Keratinocyte (primary cell): ENCODE measurements at regions not wholly inside any gene's neighbourhood (a gene's known extent, or its start where the extent isn't known, plus 50 kb on each side); places are given as distances from the start of the nearest gene placed in this dataset.

Experiments used
- DNase-seq: peaks from one replicate; pipeline ENCODE4 v3.0.0-alpha.2; 2011; ENCODE audit warnings: low read depth, missing footprints, low spot score
- FAIRE-seq: peaks from 2 replicates; lab custom pipeline; 2011; peaks lifted over from hg19 to GRCh38; lab: Jason Lieb, UNC
- H2AFZ ChIP-seq: 2 replicates; pipeline ENCODE4 v1.6.0; 2012; ENCODE audit warnings: low read length, control low read depth, inconsistent platforms; ENCODE audit not compliant: control insufficient read depth
- H3K27ac ChIP-seq: 2 replicates; pipeline ENCODE4 v1.5.1; 2011; ENCODE audit warnings: low read length; ENCODE audit not compliant: control insufficient read depth, insufficient read depth
- H3K27me3 ChIP-seq: 3 replicates; pipeline ENCODE4 v1.6.0; 2011; ENCODE audit warnings: low read length; ENCODE audit not compliant: control insufficient read depth, insufficient read depth; ENCODE audit errors: extremely low read depth
- H3K36me3 ChIP-seq, 2 experiments: 2 replicates in 1 of 2; 3 replicates in 1 of 2; pipeline ENCODE4 v1.5.1; 2011; ENCODE audit warnings: low read length in 2 of 2, mild to moderate bottlenecking in 1 of 2; ENCODE audit not compliant: control insufficient read depth in 2 of 2, insufficient read depth in 2 of 2; ENCODE audit errors: extremely low read depth in 1 of 2
- H3K4me1 ChIP-seq: 3 replicates; pipeline ENCODE4 v1.5.1; 2011; ENCODE audit warnings: low read length; ENCODE audit not compliant: control insufficient read depth, insufficient read depth; ENCODE audit errors: extremely low read depth
- H3K4me2 ChIP-seq: 3 replicates; pipeline ENCODE4 v1.6.0; 2011; ENCODE audit warnings: low read depth, low read length; ENCODE audit not compliant: control insufficient read depth, insufficient read depth; ENCODE audit errors: extremely low read depth
- H3K4me3 ChIP-seq, 3 experiments: fragments of 200-600 bp in 1 of 3; sonication (generic) in 1 of 3; 2 replicates in 2 of 3; 3 replicates in 1 of 3; pipeline ENCODE4 v1.5.1; 2011 to 2016; ENCODE audit warnings: low read length in 3 of 3, mild to moderate bottlenecking in 3 of 3, control low read depth in 2 of 3, inconsistent platforms in 1 of 3, low read depth in 1 of 3, mixed read lengths in 1 of 3, mixed run types in 1 of 3, moderate library complexity in 1 of 3; ENCODE audit not compliant: control insufficient read depth in 2 of 3, insufficient read depth in 2 of 3; ENCODE audit errors: extremely low read depth in 1 of 3
- H3K79me2 ChIP-seq: 2 replicates; pipeline ENCODE4 v1.6.0; 2012; ENCODE audit warnings: low read length; ENCODE audit not compliant: control insufficient read depth, insufficient read depth
- H3K9ac ChIP-seq: 3 replicates; pipeline ENCODE4 v1.6.0; 2011; ENCODE audit warnings: low read length; ENCODE audit not compliant: control insufficient read depth, insufficient read depth; ENCODE audit errors: extremely low read depth
- H3K9me1 ChIP-seq: 3 replicates; pipeline ENCODE4 v1.6.0; 2011; ENCODE audit warnings: low read length; ENCODE audit not compliant: control insufficient read depth, insufficient read depth; ENCODE audit errors: extremely low read depth
- H3K9me3 ChIP-seq: 2 replicates; pipeline ENCODE4 v1.5.1; 2012; ENCODE audit warnings: low read depth, low read length; ENCODE audit not compliant: control insufficient read depth
- H4K20me1 ChIP-seq: 3 replicates; pipeline ENCODE4 v1.6.0; 2011; ENCODE audit warnings: low read length; ENCODE audit not compliant: control insufficient read depth, insufficient read depth; ENCODE audit errors: extremely low read depth
- CTCF ChIP-seq, 3 experiments: IDR thresholded peaks in 1 of 3; conservative IDR thresholded peaks in 1 of 3; optimal IDR thresholded peaks in 1 of 3; 2 replicates in 2 of 3; 3 replicates in 1 of 3; pipeline versions ENCODE3 to v1.5.1; 2011; ENCODE audit warnings: low read length in 3 of 3, mild to moderate bottlenecking in 3 of 3, moderate library complexity in 2 of 3, control low read depth in 1 of 3, inconsistent platforms in 1 of 3; ENCODE audit not compliant: insufficient read depth in 2 of 3; ENCODE audit errors: extremely low read depth in 1 of 3
- EZH2 ChIP-seq: IDR thresholded peaks from one replicate; pipeline ENCODE4 v1.6.1; 2012; ENCODE audit warnings: inconsistent platforms, mild to moderate bottlenecking, low read length, moderate library complexity
- dilution Hi-C: fragments of 300-500 bp; cut with MboI; formaldehyde crosslinking; loops from one replicate; pipeline ENCODE4 v1.7.0; 2020; ENCODE audit warnings: low sequenced_read_pairs; ENCODE audit not compliant: extremely low pct_ligation_motif_present

- DNase-seq: no peak
- Histone ChIP-seq H3K9ac (no peak overlapping the region), H3K36me3 (no peaks in the 10 kb centered on the region), H3K9me1 (no peaks in the 10 kb centered on the region), H3K4me3 (no peak overlapping the region), H3K9me3 (no peaks in the 10 kb centered on the region), H2AFZ (no peak overlapping the region), H3K27me3 (no peaks in the 10 kb centered on the region), H3K4me1 (no peaks in the 10 kb centered on the region), H4K20me1 (no peaks in the 10 kb centered on the region), H3K27ac (no peak overlapping the region), H3K79me2 (no peaks in the 10 kb centered on the region), H3K4me2 (no peak overlapping the region)
- TF ChIP-seq CTCF (optimal IDR thresholded peaks at IDR 0.05 in 1 of 3, IDR thresholded peaks at IDR 0.05 in 1 of 3, conservative IDR thresholded peaks at IDR 0.05 in 1 of 3; ENCODE audit: extremely low read depth in 1 of 3, insufficient read depth in 2 of 3, low read length in 3 of 3) (no peak), EZH2 (no peak)
- no peak for FAIRE-seq
- dilution Hi-C loops: no loop called here
These were observed 846.4 kb upstream of the ZEB2 start for GRCh38 chr2:145366341-145366740.

- Histone ChIP-seq H3K36me3 (no peaks in the 10 kb centered on the region), H3K9me1 (no peaks in the 10 kb centered on the region), H3K4me2 (no peak overlapping the region), H3K4me3 (no peak overlapping the region), H3K4me1 (no peaks in the 10 kb centered on the region), H4K20me1 (no peaks in the 10 kb centered on the region), H3K79me2 (no peaks in the 10 kb centered on the region), H3K27me3 (no peaks in the 10 kb centered on the region), H2AFZ (no peak overlapping the region), H3K9me3 (no peaks in the 10 kb centered on the region), H3K9ac (no peak overlapping the region), H3K27ac (no peak overlapping the region)
- DNase-seq (no peak), FAIRE-seq (no peak)
- dilution Hi-C loops: no loop called here
- no peak for TF ChIP-seq EZH2
- TF ChIP-seq CTCF (optimal IDR thresholded peaks at IDR 0.05 in 1 of 3, IDR thresholded peaks at IDR 0.05 in 1 of 3, conservative IDR thresholded peaks at IDR 0.05 in 1 of 3; ENCODE audit: extremely low read depth in 1 of 3, insufficient read depth in 2 of 3, low read length in 3 of 3): no peak
These were observed 840.3 kb upstream of the ZEB2 start for GRCh38 chr2:145360129-145360790.
